Large intestine (tissue), 3 donors: ENCODE measurements at regions not wholly inside any gene's neighbourhood (a gene's known extent, or its start where the extent isn't known, plus 50 kb on each side); places are given as distances from the start of the nearest gene placed in this dataset.

ENCODE experiments used
- DNase-seq, 2 donors: peaks; one replicate each; pipeline versions ENCODE4 v3.0.0 to v3.0.0-alpha.2; 2013
- H3K27ac ChIP-seq: one replicate; pipeline ENCODE4 v1.5.1; 2013; ENCODE audit warnings: low read length
- H3K27me3 ChIP-seq: 2 replicates; pipeline ENCODE4 v1.6.1; 2013; ENCODE audit warnings: low read length; ENCODE audit not compliant: control insufficient read depth, insufficient read depth
- H3K36me3 ChIP-seq: 2 replicates; pipeline ENCODE4 v1.6.1; 2013; ENCODE audit warnings: low read length; ENCODE audit not compliant: control insufficient read depth, insufficient read depth
- H3K4me1 ChIP-seq: one replicate; pipeline ENCODE4 v1.6.1; 2013; ENCODE audit warnings: low read length; ENCODE audit not compliant: control insufficient read depth, insufficient read depth
- H3K4me3 ChIP-seq: one replicate; pipeline ENCODE4 v1.5.1; 2013; ENCODE audit warnings: low read length
- H3K9me3 ChIP-seq: one replicate; pipeline ENCODE4 v1.6.1; 2013; ENCODE audit warnings: mild to moderate bottlenecking, low read depth, low read length, moderate library complexity; ENCODE audit not compliant: control insufficient read depth
- WGBS: methylation state at CpG from one replicate; pipeline ENCODE4 v1.1.5; 2013; ENCODE audit warnings: low lambda C conversion rate; ENCODE audit not compliant: insufficient coverage; 5-methylcytosine and 5-hydroxymethylcytosine counted together

- Histone ChIP-seq H3K36me3 (no peaks in the 10 kb centered on the region), H3K4me3 (no peak overlapping the region), H3K27me3 (peaks cover 2% of the 10 kb centered on the region), H3K9me3 (no peaks in the 10 kb centered on the region), H3K4me1 (no peaks in the 10 kb centered on the region), H3K27ac (no peak overlapping the region)
- no CpG with 5 or more reads among the region's 3 CpGs for WGBS
- no peak for DNase-seq
Observed at GRCh38 chr1:29916656-29917369, 680.5 kb downstream of the PTPRU start.

DNA sequence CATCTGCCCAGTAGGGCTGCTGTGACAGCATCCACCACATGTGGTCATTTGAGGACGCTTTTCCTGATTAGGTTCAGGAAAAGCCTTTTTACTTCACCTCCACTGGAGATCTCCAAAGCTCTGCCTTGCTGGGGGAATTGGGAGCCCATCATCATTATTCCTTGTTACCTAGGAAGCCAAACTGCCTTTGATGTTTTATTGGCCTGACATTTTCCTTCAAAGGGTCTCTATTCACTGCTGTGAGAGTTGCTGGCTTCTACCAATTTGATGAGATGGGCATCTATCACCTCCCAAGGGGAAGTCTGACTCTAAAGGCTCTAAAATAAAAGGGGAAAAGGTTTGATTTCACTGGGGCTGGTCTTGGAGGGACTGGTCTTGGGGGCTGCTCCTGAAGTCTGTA, 678.6 kb downstream of the PTPRU start:
- WGBS: no CpG with 5 or more reads among the region's 1 CpG
- Histone ChIP-seq H3K27ac (no peak overlapping the region), H3K27me3 (no peaks in the 10 kb centered on the region), H3K4me3 (no peak overlapping the region), H3K36me3 (no peaks in the 10 kb centered on the region), H3K9me3 (no peaks in the 10 kb centered on the region), H3K4me1 (no peaks in the 10 kb centered on the region)
- DNase-seq: no peak

- no peak overlapping the region for H3K27ac ChIP-seq
- H3K4me1 ChIP-seq: no peaks in the 10 kb centered on the region
- H3K27me3 ChIP-seq: peaks cover 3% of the 10 kb centered on the region
- no CpG with 5 or more reads among the region's 1 CpG for whole genome bisulfite sequencing
- DNase-seq: no peak
- no peaks in the 10 kb centered on the region for H3K9me3 ChIP-seq
- no peaks in the 10 kb centered on the region for H3K36me3 ChIP-seq
- no peak overlapping the region for H3K4me3 ChIP-seq
Observed at GRCh38 chr1:29912425-29912824, 676.1 kb downstream of the PTPRU start.

DNA sequence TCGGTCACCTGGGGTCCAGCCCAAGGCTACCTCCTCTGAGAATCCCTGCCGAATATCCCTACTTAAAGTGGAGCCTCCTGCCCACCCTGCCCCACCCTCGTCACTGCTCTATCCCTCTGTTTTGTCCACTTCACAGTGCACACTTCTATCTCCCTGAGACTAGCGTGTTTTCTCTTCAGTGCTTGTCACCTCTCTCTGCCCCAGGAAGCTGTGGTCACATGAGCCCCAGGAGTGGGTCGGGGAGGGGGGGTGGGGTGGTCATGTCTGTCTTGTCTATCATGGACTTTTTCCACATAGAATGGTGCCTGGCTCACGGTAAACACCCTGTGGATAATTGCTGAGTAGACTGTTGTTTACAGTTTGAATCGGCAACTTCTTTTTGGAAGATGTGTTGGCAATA, 673.6 kb downstream of the PTPRU start:
- Histone ChIP-seq H3K4me1 (no peaks in the 10 kb centered on the region), H3K36me3 (no peaks in the 10 kb centered on the region), H3K4me3 (no peak overlapping the region), H3K27me3 (peaks cover 3% of the 10 kb centered on the region), H3K27ac (no peak overlapping the region), H3K9me3 (no peaks in the 10 kb centered on the region)
- no peak for DNase-seq
- no CpG with 5 or more reads among the region's 7 CpGs for WGBS

- no peak for DNase-seq
- H3K36me3 ChIP-seq: no peaks in the 10 kb centered on the region
- H3K4me1 ChIP-seq: no peaks in the 10 kb centered on the region
- peaks cover 4% of the 10 kb centered on the region for H3K27me3 ChIP-seq
- H3K4me3 ChIP-seq: no peak overlapping the region
- 60% methylated on average over 1 of the region's 7 CpGs for WGBS
- H3K27ac ChIP-seq: no peak overlapping the region
- no peaks in the 10 kb centered on the region for H3K9me3 ChIP-seq
Observed at GRCh38 chr1:29907596-29907995, 671.3 kb downstream of the PTPRU start.

- H3K27ac ChIP-seq: no peak overlapping the region
Observed at GRCh38 chr1:29906927-29907326, 670.6 kb downstream of the PTPRU start.

DNA sequence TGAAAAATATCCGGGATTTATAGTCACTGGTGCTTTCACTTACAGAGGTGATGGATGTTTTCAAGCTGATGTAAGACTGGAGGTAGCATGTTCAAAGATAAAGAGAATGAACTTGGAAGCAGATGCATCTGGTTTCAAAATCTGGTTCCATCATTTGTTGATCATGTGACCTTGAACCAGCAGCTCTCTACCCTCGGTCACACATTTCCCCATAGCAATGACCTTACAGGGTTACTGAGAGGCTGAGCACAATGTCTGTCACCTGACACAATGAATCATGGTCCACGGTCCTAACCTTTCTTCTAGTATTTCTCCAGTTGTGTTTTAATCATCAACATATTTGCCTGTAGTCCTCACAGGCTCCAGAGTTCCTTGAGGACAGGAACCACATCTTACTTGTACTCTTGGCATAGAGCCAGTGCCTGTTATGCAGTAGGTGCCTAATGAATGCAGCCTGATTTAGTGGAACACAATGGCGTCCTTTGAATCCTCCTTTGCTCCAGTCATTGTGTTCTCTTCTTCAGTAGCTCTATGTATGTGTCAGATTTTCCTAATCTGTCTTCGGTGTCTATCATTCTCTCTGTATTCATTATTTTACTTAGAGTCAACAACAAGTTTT, 667.3 kb downstream of the PTPRU start:
- H3K27ac ChIP-seq: no peak overlapping the region
- H3K9me3 ChIP-seq: no peaks in the 10 kb centered on the region
- H3K4me1 ChIP-seq: no peaks in the 10 kb centered on the region
- DNase-seq: no peak
- H3K27me3 ChIP-seq: peaks cover 11% of the 10 kb centered on the region
- no peak overlapping the region for H3K4me3 ChIP-seq
- WGBS: 90% methylated on average over 2 of the region's 5 CpGs
- H3K36me3 ChIP-seq: no peaks in the 10 kb centered on the region

More at GRCh38 chr1:29906927-29907326, 670.6 kb downstream of the PTPRU start:
- no peak for DNase-seq
- H3K36me3 ChIP-seq: no peaks in the 10 kb centered on the region
- no CpG with 5 or more reads among the region's 6 CpGs for WGBS
- H3K4me1 ChIP-seq: no peaks in the 10 kb centered on the region
- no peak overlapping the region for H3K4me3 ChIP-seq
- H3K9me3 ChIP-seq: no peaks in the 10 kb centered on the region
- H3K27me3 ChIP-seq: peaks cover 9% of the 10 kb centered on the region

GRCh38 chr1:29901624-29902325, 665.5 kb downstream of the PTPRU start:
- H3K27ac ChIP-seq: no peak overlapping the region
- H3K4me1 ChIP-seq: no peaks in the 10 kb centered on the region
- no peak for DNase-seq
- no peaks in the 10 kb centered on the region for H3K9me3 ChIP-seq
- H3K27me3 ChIP-seq: peaks cover 11% of the 10 kb centered on the region
- no peaks in the 10 kb centered on the region for H3K36me3 ChIP-seq
- no peak overlapping the region for H3K4me3 ChIP-seq
- no CpG with 5 or more reads among the region's 12 CpGs for WGBS

- no peak overlapping the region for H3K27ac ChIP-seq
- WGBS: no CpG with 5 or more reads among the region's 3 CpGs
- DNase-seq: peak in 1 of 2 donors; percentile 7
Observed at GRCh38 chr1:29900712-29901111, 664.4 kb downstream of the PTPRU start.

GRCh38 chr1:29900104-29900679, 663.9 kb downstream of the PTPRU start:
- H3K27me3 ChIP-seq: peaks cover 16% of the 10 kb centered on the region

More at GRCh38 chr1:29900712-29901111, 664.4 kb downstream of the PTPRU start:
- H3K27me3 ChIP-seq: peaks cover 16% of the 10 kb centered on the region
- H3K4me1 ChIP-seq: no peaks in the 10 kb centered on the region
- H3K9me3 ChIP-seq: no peaks in the 10 kb centered on the region
- no peaks in the 10 kb centered on the region for H3K36me3 ChIP-seq
- no peak overlapping the region for H3K4me3 ChIP-seq

More at GRCh38 chr1:29900104-29900679, 663.9 kb downstream of the PTPRU start:
- no peak for DNase-seq
- Histone ChIP-seq H3K4me1 (no peaks in the 10 kb centered on the region), H3K9me3 (no peaks in the 10 kb centered on the region), H3K4me3 (no peak overlapping the region), H3K36me3 (no peaks in the 10 kb centered on the region), H3K27ac (no peak overlapping the region)
- WGBS: no CpG with 5 or more reads among the region's 20 CpGs
